CD14-positive monocyte (primary cell): ENCODE measurements at regions not wholly inside any gene's neighbourhood (a gene's known extent, or its start where the extent isn't known, plus 50 kb on each side); places are given as distances from the start of the nearest gene placed in this dataset.

Experiments used
- DNase-seq, 3 donors: peaks; one replicate each; pipeline ENCODE4 v3.0.0-alpha.2; 2011 to 2022
- H2AFZ ChIP-seq: 2 replicates; pipeline ENCODE4 v1.6.0; 2012; ENCODE audit warnings: mild to moderate bottlenecking, low read depth, low read length, inconsistent platforms; ENCODE audit not compliant: insufficient read depth, poor library complexity, severe bottlenecking
- H3K27ac ChIP-seq, 2 donors: 1 replicate in 1 of 2; 2 replicates in 1 of 2; pipeline ENCODE4 v1.5.1; 2012 to 2013; ENCODE audit warnings: low read length in 2 of 2, control low read depth in 1 of 2, inconsistent platforms in 1 of 2, low read depth in 1 of 2, mild to moderate bottlenecking in 1 of 2
- H3K27me3 ChIP-seq, 2 donors: one replicate each; pipeline versions ENCODE4 v1.6.0 to v1.6.1; 2011 to 2013; ENCODE audit warnings: low read length in 2 of 2; ENCODE audit not compliant: control insufficient read depth in 2 of 2, insufficient read depth in 2 of 2
- H3K36me3 ChIP-seq, 2 donors: replicated peaks in 1 of 2; 1 replicate in 1 of 2; 2 replicates in 1 of 2; pipeline versions ENCODE4 v1.5.1 to v1.6.1; 2012 to 2013; ENCODE audit warnings: low read length in 2 of 2, control low read depth in 1 of 2, inconsistent platforms in 1 of 2, mild to moderate bottlenecking in 1 of 2; ENCODE audit not compliant: insufficient read depth in 2 of 2, control insufficient read depth in 1 of 2
- H3K4me1 ChIP-seq, 2 donors: 1 replicate in 1 of 2; 2 replicates in 1 of 2; pipeline versions ENCODE4 v1.5.1 to v1.6.1; 2012 to 2013; ENCODE audit warnings: low read length in 2 of 2, control low read depth in 1 of 2, inconsistent platforms in 1 of 2, mild to moderate bottlenecking in 1 of 2, moderate library complexity in 1 of 2; ENCODE audit not compliant: insufficient read depth in 2 of 2, control insufficient read depth in 1 of 2
- H3K4me2 ChIP-seq: replicated peaks from 2 replicates; pipeline ENCODE3; 2012; ENCODE audit warnings: low read length, moderate library complexity, mild to moderate bottlenecking; ENCODE audit not compliant: poor library complexity, severe bottlenecking; ENCODE audit errors: extremely low read depth
- H3K4me3 ChIP-seq, 3 experiments: fragments of 200-600 bp in 1 of 3; sonication (generic) in 1 of 3; replicated peaks in 1 of 3; 1 replicate in 2 of 3; 2 replicates in 1 of 3; pipeline ENCODE4 v1.5.1; 2011 to 2013; ENCODE audit warnings: low read length in 3 of 3, mild to moderate bottlenecking in 3 of 3, control low read depth in 2 of 3, low read depth in 2 of 3, inconsistent platforms in 1 of 3, moderate library complexity in 1 of 3
- H3K79me2 ChIP-seq: 2 replicates; pipeline ENCODE4 v1.6.0; 2012; ENCODE audit warnings: mild to moderate bottlenecking, control low read depth, inconsistent platforms, low read length, moderate library complexity; ENCODE audit not compliant: insufficient read depth
- H3K9ac ChIP-seq: 2 replicates; pipeline ENCODE4 v1.6.0; 2017; ENCODE audit warnings: low read length, mild to moderate bottlenecking; ENCODE audit not compliant: insufficient read depth, poor library complexity, severe bottlenecking
- H3K9me3 ChIP-seq, 2 donors: replicated peaks in 1 of 2; 1 replicate in 1 of 2; 2 replicates in 1 of 2; pipeline versions ENCODE4 v1.5.1 to v1.6.1; 2012 to 2013; ENCODE audit warnings: low read length in 2 of 2, control low read depth in 1 of 2; ENCODE audit not compliant: control insufficient read depth in 1 of 2, insufficient read depth in 1 of 2
- H4K20me1 ChIP-seq: 2 replicates; pipeline ENCODE4 v1.6.0; 2012; ENCODE audit warnings: mild to moderate bottlenecking, low read length, control low read depth, moderate library complexity; ENCODE audit not compliant: insufficient read depth
- H3K27ac Mint-ChIP-seq, 7 donors: one replicate each; pipeline ENCODE4 v1.8.0; 2020; ENCODE audit warnings: mild to moderate bottlenecking in 7 of 7, mixed read lengths in 7 of 7, moderate library complexity in 6 of 7, inconsistent platforms in 2 of 7
- H3K27me3 Mint-ChIP-seq, 3 donors: one replicate each; pipeline ENCODE4 v1.8.0; 2021 to 2022; ENCODE audit warnings: low read depth in 3 of 3, mild to moderate bottlenecking in 3 of 3, mixed read lengths in 3 of 3, moderate library complexity in 3 of 3, inconsistent platforms in 1 of 3
- H3K36me3 Mint-ChIP-seq, 2 donors: one replicate each; pipeline ENCODE4 v1.8.0; 2020; ENCODE audit warnings: mixed read lengths in 2 of 2, inconsistent platforms in 1 of 2, mild to moderate bottlenecking in 1 of 2
- H3K4me1 Mint-ChIP-seq: one replicate; pipeline ENCODE4 v1.8.0; 2020; ENCODE audit warnings: mild to moderate bottlenecking, mixed read lengths
- H3K4me3 Mint-ChIP-seq, 2 donors: one replicate each; pipeline ENCODE4 v1.8.0; 2020; ENCODE audit warnings: mild to moderate bottlenecking in 2 of 2, mixed read lengths in 2 of 2, moderate library complexity in 1 of 2
- H3K9me3 Mint-ChIP-seq, 7 donors: one replicate each; pipeline ENCODE4 v1.8.0; 2020 to 2022; ENCODE audit warnings: mixed read lengths in 7 of 7, mild to moderate bottlenecking in 6 of 7, moderate library complexity in 6 of 7, inconsistent platforms in 2 of 7
- WGBS: methylation state at CpG from one replicate; pipeline ENCODE4 v1.1.5; 2013; ENCODE audit warnings: missing lambda C conversion rate; ENCODE audit not compliant: insufficient coverage; 5-methylcytosine and 5-hydroxymethylcytosine counted together
- intact Hi-C, 2 donors: fragments of 100-400 bp; cut with micrococcal nuclease; formaldehyde crosslinking; loops; one replicate each; pipeline versions ENCODE4 v1.15.0 to v1.15.1; 2023
- TF ChIP-seq, protein P1 (sequence below): fragments of 200-600 bp; IDR thresholded peaks from one replicate; pipeline ENCODE4 v1.8.0; 2022; ENCODE audit warnings: antibody characterized with exemption, mild to moderate bottlenecking

DNA sequence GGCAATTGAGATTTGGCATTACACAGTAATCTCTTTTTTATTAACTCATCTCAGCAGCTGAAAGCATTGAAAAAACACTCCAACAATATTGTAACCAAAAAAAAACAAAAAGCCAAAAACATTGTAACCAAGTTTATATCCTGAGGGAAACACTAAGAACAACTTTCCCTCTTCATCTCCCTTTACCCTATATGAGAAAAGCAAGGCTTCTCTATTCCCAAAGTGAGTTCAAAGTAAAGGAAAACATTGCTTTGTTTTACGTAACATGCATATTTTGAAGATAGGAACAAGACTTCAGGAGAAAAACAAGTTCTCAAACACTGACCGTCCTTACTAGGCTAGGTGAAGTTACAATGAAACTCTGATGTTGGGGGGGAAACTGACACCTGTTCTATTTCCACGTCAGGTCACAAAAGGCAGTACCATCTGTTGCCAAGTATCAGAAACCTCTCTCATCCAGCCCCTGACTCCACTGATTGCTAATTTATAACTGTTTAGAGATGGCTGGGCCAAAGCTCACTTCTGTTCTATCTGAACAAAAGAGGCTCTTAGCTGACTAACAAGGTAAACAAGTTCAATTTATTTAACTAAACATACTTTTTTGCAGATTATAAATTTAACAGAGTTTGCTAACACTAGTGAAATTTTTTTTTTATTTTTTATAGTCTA lies 67.9 kb upstream of the PLXNC1 start:
- peaks cover 0 to 2% (median 0%) of the 10 kb centered on the region in 3 donors for H3K27me3 Mint-ChIP-seq
- no peaks in the 10 kb centered on the region for H3K36me3 Mint-ChIP-seq
- intact Hi-C loops = no loop called here

DNA sequence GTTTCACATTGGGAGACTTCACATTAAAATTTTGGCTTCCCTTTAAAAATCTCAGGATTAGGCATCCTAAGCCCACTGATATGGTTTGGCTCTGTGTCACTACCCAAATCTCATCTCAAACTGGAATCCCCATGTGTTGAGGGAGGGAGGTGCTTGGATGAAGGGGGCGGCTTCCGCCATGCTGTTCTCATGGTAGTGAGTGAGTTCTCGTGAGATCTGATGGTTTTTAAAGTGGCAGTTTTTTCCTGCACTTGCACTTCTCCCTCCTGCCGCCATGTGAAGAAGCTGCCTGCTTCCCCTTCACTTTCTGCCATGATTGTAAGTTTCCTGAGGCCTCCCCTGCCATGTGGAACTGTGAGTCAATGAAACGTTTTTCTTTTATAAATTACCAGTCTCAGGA lies 65.7 kb upstream of the PLXNC1 start:
- Histone ChIP-seq H3K36me3 (no peaks in the 10 kb centered on the region), H3K79me2 (no peaks in the 10 kb centered on the region), H3K9ac (no peak overlapping the region), H4K20me1 (no peaks in the 10 kb centered on the region), H3K4me1 (no peaks in the 10 kb centered on the region), H3K9me3 (peaks cover 4 to 17% of the 10 kb centered on the region in 2 donors), H3K27ac (no peak overlapping the region), H3K4me3 (no peak overlapping the region), H3K4me2 (no peak overlapping the region), H3K27me3 (no peaks in the 10 kb centered on the region), H2AFZ (no peak overlapping the region)
- no peaks in the 10 kb centered on the region for H3K36me3 Mint-ChIP-seq
- H3K27me3 Mint-ChIP-seq = no peaks in the 10 kb centered on the region
- DNase-seq = no peak
- TF ChIP-seq, protein P1, sequence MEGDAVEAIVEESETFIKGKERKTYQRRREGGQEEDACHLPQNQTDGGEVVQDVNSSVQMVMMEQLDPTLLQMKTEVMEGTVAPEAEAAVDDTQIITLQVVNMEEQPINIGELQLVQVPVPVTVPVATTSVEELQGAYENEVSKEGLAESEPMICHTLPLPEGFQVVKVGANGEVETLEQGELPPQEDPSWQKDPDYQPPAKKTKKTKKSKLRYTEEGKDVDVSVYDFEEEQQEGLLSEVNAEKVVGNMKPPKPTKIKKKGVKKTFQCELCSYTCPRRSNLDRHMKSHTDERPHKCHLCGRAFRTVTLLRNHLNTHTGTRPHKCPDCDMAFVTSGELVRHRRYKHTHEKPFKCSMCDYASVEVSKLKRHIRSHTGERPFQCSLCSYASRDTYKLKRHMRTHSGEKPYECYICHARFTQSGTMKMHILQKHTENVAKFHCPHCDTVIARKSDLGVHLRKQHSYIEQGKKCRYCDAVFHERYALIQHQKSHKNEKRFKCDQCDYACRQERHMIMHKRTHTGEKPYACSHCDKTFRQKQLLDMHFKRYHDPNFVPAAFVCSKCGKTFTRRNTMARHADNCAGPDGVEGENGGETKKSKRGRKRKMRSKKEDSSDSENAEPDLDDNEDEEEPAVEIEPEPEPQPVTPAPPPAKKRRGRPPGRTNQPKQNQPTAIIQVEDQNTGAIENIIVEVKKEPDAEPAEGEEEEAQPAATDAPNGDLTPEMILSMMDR = no peak
- peaks cover 14% of the 10 kb centered on the region for H3K4me1 Mint-ChIP-seq
- no CpG with 5 or more reads among the region's 5 CpGs for WGBS
- no peak overlapping the region for H3K4me3 Mint-ChIP-seq
- H3K27ac Mint-ChIP-seq = no peak overlapping the region
- intact Hi-C loops = no loop called here
- peaks cover 7 to 24% (median 14%) of the 10 kb centered on the region in 7 donors for H3K9me3 Mint-ChIP-seq

More for the DNA sequence above, 67.9 kb upstream of the PLXNC1 start:
- H3K27ac Mint-ChIP-seq = no peak overlapping the region
- H3K4me3 Mint-ChIP-seq = no peak overlapping the region
- Histone ChIP-seq H3K79me2 (no peaks in the 10 kb centered on the region), H3K4me1 (peaks cover 1 to 3% of the 10 kb centered on the region in 2 donors), H3K9ac (no peak overlapping the region), H3K27me3 (no peaks in the 10 kb centered on the region), H3K4me3 (no peak overlapping the region), H3K9me3 (peaks cover 4 to 12% of the 10 kb centered on the region in 2 donors), H3K36me3 (no peaks in the 10 kb centered on the region), H2AFZ (no peak overlapping the region), H4K20me1 (no peaks in the 10 kb centered on the region), H3K27ac (no peak overlapping the region), H3K4me2 (no peak overlapping the region)
- TF ChIP-seq, protein P1 = no peak
- H3K4me1 Mint-ChIP-seq = peaks cover 17% of the 10 kb centered on the region
- peaks cover 6 to 16% (median 9%) of the 10 kb centered on the region in 7 donors for H3K9me3 Mint-ChIP-seq
- WGBS = no CpG with 5 or more reads among the region's 3 CpGs
- no peak for DNase-seq
